K562 (cell line): ENCODE measurements at regions not wholly inside any gene's neighbourhood (a gene's known extent, or its start where the extent isn't known, plus 50 kb on each side); places are given as distances from the start of the nearest gene placed in this dataset.

Experiments
- ATAC-seq: fragments of 200-7000 bp; cut with Tn5 transposase; 3 replicates; pipeline ENCODE4 v1.9.1; 2020; ENCODE audit warnings: moderate library complexity
- BruUV-seq: library from RNA; stranded (reverse); fragments of 400-500 nt; replicated peaks from 2 replicates; lab custom pipeline; 2021; lab: Mats Ljungman, UMichigan
- CTCF ChIA-PET: fragments of 300-600 bp; formaldehyde crosslinking; extraction: SDS; loops from one replicate; lab custom pipeline; 2021; ENCODE audit warnings: low intra/inter-chr PET ratio; lab: Yijun Ruan, JAX
- POLR2A ChIA-PET: fragments of 300-600, 350-650 bp; sonication (Branson Sonifier 250); formaldehyde crosslinking; extraction: SDS; loops from one replicate; lab custom pipeline; 2021; ENCODE audit warnings: antibody characterized with exemption, inconsistent platforms; lab: Yijun Ruan, JAX
- DNase-seq, 4 experiments: peaks; one replicate each; pipeline versions ENCODE4 v3.0.0 to v3.0.0-alpha.2; 2011 to 2018; ENCODE audit warnings: low spot score in 3 of 4, mixed read lengths in 3 of 4; ENCODE audit errors: extremely low read depth in 1 of 4
- FAIRE-seq: peaks from 2 replicates; lab custom pipeline; 2011; peaks lifted over from hg19 to GRCh38; lab: Jason Lieb, UNC
- H2AFZ ChIP-seq: 2 replicates; pipeline ENCODE4 v1.6.0; 2011; ENCODE audit warnings: low read depth, low read length, control low read depth, inconsistent platforms
- H3K27ac ChIP-seq: fragments of 200-600 bp; 3 replicates; pipeline ENCODE4 v1.8.0; 2011; ENCODE audit warnings: low read depth, mild to moderate bottlenecking, control low read depth, inconsistent platforms, low read length, moderate library complexity, mixed read lengths; ENCODE audit errors: extremely low read depth
- H3K27me3 ChIP-seq, 2 experiments: fragments of 300-600 bp in 1 of 2; 2 replicates in 1 of 2; 3 replicates in 1 of 2; pipeline versions ENCODE4 v1.6.0 to v1.8.0; 2011; ENCODE audit warnings: inconsistent platforms in 2 of 2, low read length in 2 of 2, mild to moderate bottlenecking in 1 of 2, mixed read lengths in 1 of 2, moderate library complexity in 1 of 2; ENCODE audit not compliant: control insufficient read depth in 2 of 2, insufficient read depth in 2 of 2
- H3K36me3 ChIP-seq: fragments of 300-600 bp; 3 replicates; pipeline ENCODE4 v1.8.0; 2011; ENCODE audit warnings: mild to moderate bottlenecking, low read length, inconsistent platforms; ENCODE audit not compliant: control insufficient read depth, insufficient read depth
- H3K4me1 ChIP-seq, 2 experiments: fragments of 200-600 bp in 1 of 2; replicated peaks in 1 of 2; 2 replicates in 1 of 2; 3 replicates in 1 of 2; pipeline versions ENCODE4 v1.5.1 to v1.8.0; 2011; ENCODE audit warnings: inconsistent platforms in 2 of 2, low read length in 2 of 2, mild to moderate bottlenecking in 1 of 2, mixed read lengths in 1 of 2, moderate library complexity in 1 of 2; ENCODE audit not compliant: control insufficient read depth in 2 of 2, insufficient read depth in 2 of 2
- H3K4me2 ChIP-seq: 2 replicates; pipeline ENCODE4 v1.6.1; 2011; ENCODE audit warnings: low read length, control low read depth, inconsistent platforms, mixed read lengths; ENCODE audit not compliant: insufficient read depth
- H3K4me3 ChIP-seq: fragments of 200-600 bp; sonication (generic), shearing (Covaris generic); 2 replicates; pipeline ENCODE4 v1.5.1; 2016; ENCODE audit warnings: control low read depth, inconsistent platforms
- H3K79me2 ChIP-seq: fragments of 200-600 bp; 3 replicates; pipeline ENCODE4 v1.8.0; 2011; ENCODE audit warnings: low read length, inconsistent platforms; ENCODE audit not compliant: control insufficient read depth, insufficient read depth
- H3K9ac ChIP-seq, 2 experiments: 2 replicates each; pipeline versions ENCODE4 v1.6.0 to v1.6.1; 2011; ENCODE audit warnings: low read depth in 2 of 2, low read length in 2 of 2, control low read depth in 1 of 2, inconsistent platforms in 1 of 2, mild to moderate bottlenecking in 1 of 2, mixed read lengths in 1 of 2; ENCODE audit not compliant: insufficient read depth in 1 of 2
- H3K9me1 ChIP-seq: one replicate; pipeline ENCODE4 v1.6.0; 2011; ENCODE audit warnings: inconsistent platforms, mild to moderate bottlenecking, low read length, moderate library complexity; ENCODE audit not compliant: control insufficient read depth, insufficient read depth
- H3K9me3 ChIP-seq: replicated peaks from 2 replicates; pipeline ENCODE4 v1.5.1; 2011; ENCODE audit warnings: low read depth, low read length, inconsistent platforms; ENCODE audit not compliant: control insufficient read depth, insufficient read depth
- H4K20me1 ChIP-seq: replicated peaks from 2 replicates; pipeline ENCODE4 v1.6.1; 2011; ENCODE audit warnings: low read length, inconsistent platforms, mixed read lengths; ENCODE audit not compliant: control insufficient read depth, insufficient read depth
- ARID2 ChIP-seq: fragments of 450-650 bp; IDR thresholded peaks from 2 replicates; pipeline ENCODE4 v1.6.1; 2017; ENCODE audit warnings: antibody characterized with exemption, mild to moderate bottlenecking
- ESRRB ChIP-seq: fragments of 250-450 bp; sonication (Bioruptor Pico); IDR thresholded peaks from 2 replicates; pipeline ENCODE4 v1.5.0; 2020; ENCODE audit warnings: mild to moderate bottlenecking, moderate library complexity, borderline replicate concordance
- EZH2 ChIP-seq: IDR thresholded peaks from 2 replicates; pipeline ENCODE4 v1.6.1; 2012; ENCODE audit warnings: low read depth, mild to moderate bottlenecking, inconsistent platforms, low read length, borderline replicate concordance
- GTF2A2 ChIP-seq: IDR thresholded peaks from 2 replicates; pipeline ENCODE4 v1.6.1; 2016; ENCODE audit warnings: mild to moderate bottlenecking, missing genetic modification characterization, missing compliant biosample characterization
- HDAC6 ChIP-seq: IDR thresholded peaks from 2 replicates; pipeline ENCODE4 v1.6.1; 2012; ENCODE audit warnings: low read depth, mild to moderate bottlenecking, control low read depth, inconsistent platforms, low read length, moderate library complexity
- OTX1 ChIP-seq: fragments of 450-650 bp; formaldehyde crosslinking; IDR thresholded peaks from 2 replicates; pipeline ENCODE4 v1.4.0; 2022; ENCODE audit warnings: mild to moderate bottlenecking
- RFX7 ChIP-seq: fragments of 250-450 bp; sonication (Bioruptor Pico); IDR thresholded peaks from 2 replicates; pipeline ENCODE4 v1.5.1; 2021; ENCODE audit warnings: mild to moderate bottlenecking
- SMAD3 ChIP-seq: fragments of 450-650 bp; formaldehyde crosslinking; conservative IDR thresholded peaks from 2 replicates; pipeline ENCODE4 v1.4.0; 2020; ENCODE audit warnings: mild to moderate bottlenecking
- SRSF3 ChIP-seq: fragments of 200-400 bp; formaldehyde crosslinking; IDR thresholded peaks from 2 replicates; pipeline ENCODE4 v1.6.1; 2016; ENCODE audit warnings: mild to moderate bottlenecking, low read length, moderate library complexity; ENCODE audit not compliant: insufficient read depth
- TCFL5 ChIP-seq: fragments of 250-450 bp; sonication (Bioruptor Pico); conservative IDR thresholded peaks from 2 replicates; pipeline ENCODE4 v1.6.1; 2021; ENCODE audit warnings: mild to moderate bottlenecking, moderate library complexity, matching md5 sums
- XRCC4 ChIP-seq: IDR thresholded peaks from one replicate; pipeline ENCODE4 v1.6.1; 2011; ENCODE audit not compliant: insufficient read depth, insufficient read length; ENCODE audit errors: extremely low read depth
- ZNF778 ChIP-seq: fragments of 450-650 bp; formaldehyde crosslinking; IDR thresholded peaks from 2 replicates; pipeline ENCODE4 v1.4.0; 2020; ENCODE audit warnings: mild to moderate bottlenecking, moderate library complexity
- WGBS: fragments of 100-300 bp; shearing (Covaris generic); methylation state at CpG from one replicate; pipeline ENCODE4 v1.1.6; 2016; ENCODE audit warnings: low coverage, mixed read lengths; ENCODE audit not compliant: insufficient coverage; ENCODE audit errors: missing lambda C conversion rate; 5-methylcytosine and 5-hydroxymethylcytosine counted together
- in situ Hi-C: fragments of 300-500 bp; cut with MboI; formaldehyde crosslinking; loops from 4 replicates; pipeline ENCODE4 v1.15.0; 2018; ENCODE audit warnings: inconsistent platforms, mixed read lengths
- intact Hi-C: fragments of 100-400 bp; cut with micrococcal nuclease; formaldehyde crosslinking; loops from 2 replicates; pipeline ENCODE4 v1.14.2; 2022
- TF ChIP-seq, protein P1 (sequence below): fragments of 450-650 bp; IDR thresholded peaks from 2 replicates; pipeline ENCODE4 v1.6.1; 2018; ENCODE audit not compliant: partially characterized antibody
- TF ChIP-seq, protein P2 (sequence below): IDR thresholded peaks from 2 replicates; pipeline ENCODE4 v1.6.1; 2011; ENCODE audit not compliant: insufficient read length; ENCODE audit errors: extremely low read depth
- TF ChIP-seq, protein P3 (sequence below): fragments of 450-650 bp; formaldehyde crosslinking; IDR thresholded peaks from 2 replicates; pipeline ENCODE4 v1.4.0; 2020; ENCODE audit warnings: mild to moderate bottlenecking, moderate library complexity

DNA sequence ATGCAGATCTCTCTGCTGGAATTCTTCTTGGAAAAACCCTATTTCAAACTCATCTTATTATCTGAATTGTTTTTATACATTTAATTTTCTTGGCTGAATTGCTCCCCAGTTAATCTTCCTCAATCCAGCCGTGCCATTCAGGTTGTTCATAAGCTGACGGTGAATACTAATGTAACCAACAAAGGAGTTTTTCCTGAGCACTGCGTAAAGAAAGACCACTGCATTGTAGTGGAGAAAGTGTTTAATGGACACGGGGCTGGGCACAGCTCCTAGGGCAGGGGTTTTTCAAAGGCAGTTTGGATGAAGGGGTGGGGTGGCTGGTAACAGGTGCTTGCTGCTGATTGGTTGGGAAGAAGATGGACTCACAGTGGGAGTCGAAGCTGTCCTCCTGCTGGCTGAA lies 820.3 kb downstream of the ADGRL2 start:
- intact Hi-C loops (no loop called here), in situ Hi-C loops (no loop called here)
- ChIA-PET POLR2A (no interaction called here), CTCF (no interaction called here)
- Histone ChIP-seq H3K27me3 (no peaks in the 10 kb centered on the region), H3K4me2 (no peak overlapping the region), H3K9me3 (no peaks in the 10 kb centered on the region), H3K9me1 (no peaks in the 10 kb centered on the region), H3K27ac (no peak overlapping the region), H3K4me3 (no peak overlapping the region), H3K9ac (no peak overlapping the region), H3K79me2 (no peaks in the 10 kb centered on the region), H4K20me1 (no peaks in the 10 kb centered on the region), H2AFZ (no peak overlapping the region), H3K36me3 (no peaks in the 10 kb centered on the region), H3K4me1 (no peaks in the 10 kb centered on the region)
- no TSS peak for BruUV-seq
- WGBS = 0% methylated on average over 5 of the region's 5 CpGs
- ATAC-seq (no peak), FAIRE-seq (no peak), DNase-seq (no peak)
- TF ChIP-seq, protein P1, sequence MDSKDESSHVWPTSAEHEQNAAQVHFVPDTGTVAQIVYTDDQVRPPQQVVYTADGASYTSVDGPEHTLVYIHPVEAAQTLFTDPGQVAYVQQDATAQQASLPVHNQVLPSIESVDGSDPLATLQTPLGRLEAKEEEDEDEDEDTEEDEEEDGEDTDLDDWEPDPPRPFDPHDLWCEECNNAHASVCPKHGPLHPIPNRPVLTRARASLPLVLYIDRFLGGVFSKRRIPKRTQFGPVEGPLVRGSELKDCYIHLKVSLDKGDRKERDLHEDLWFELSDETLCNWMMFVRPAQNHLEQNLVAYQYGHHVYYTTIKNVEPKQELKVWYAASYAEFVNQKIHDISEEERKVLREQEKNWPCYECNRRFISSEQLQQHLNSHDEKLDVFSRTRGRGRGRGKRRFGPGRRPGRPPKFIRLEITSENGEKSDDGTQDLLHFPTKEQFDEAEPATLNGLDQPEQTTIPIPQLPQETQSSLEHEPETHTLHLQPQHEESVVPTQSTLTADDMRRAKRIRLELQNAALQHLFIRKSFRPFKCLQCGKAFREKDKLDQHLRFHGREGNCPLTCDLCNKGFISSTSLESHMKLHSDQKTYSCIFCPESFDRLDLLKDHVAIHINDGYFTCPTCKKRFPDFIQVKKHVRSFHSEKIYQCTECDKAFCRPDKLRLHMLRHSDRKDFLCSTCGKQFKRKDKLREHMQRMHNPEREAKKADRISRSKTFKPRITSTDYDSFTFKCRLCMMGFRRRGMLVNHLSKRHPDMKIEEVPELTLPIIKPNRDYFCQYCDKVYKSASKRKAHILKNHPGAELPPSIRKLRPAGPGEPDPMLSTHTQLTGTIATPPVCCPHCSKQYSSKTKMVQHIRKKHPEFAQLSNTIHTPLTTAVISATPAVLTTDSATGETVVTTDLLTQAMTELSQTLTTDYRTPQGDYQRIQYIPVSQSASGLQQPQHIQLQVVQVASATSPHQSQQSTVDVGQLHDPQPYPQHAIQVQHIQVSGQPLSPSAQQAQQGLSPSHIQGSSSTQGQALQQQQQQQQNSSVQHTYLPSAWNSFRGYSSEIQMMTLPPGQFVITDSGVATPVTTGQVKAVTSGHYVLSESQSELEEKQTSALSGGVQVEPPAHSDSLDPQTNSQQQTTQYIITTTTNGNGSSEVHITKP = no peak
- TF ChIP-seq, protein P2, sequence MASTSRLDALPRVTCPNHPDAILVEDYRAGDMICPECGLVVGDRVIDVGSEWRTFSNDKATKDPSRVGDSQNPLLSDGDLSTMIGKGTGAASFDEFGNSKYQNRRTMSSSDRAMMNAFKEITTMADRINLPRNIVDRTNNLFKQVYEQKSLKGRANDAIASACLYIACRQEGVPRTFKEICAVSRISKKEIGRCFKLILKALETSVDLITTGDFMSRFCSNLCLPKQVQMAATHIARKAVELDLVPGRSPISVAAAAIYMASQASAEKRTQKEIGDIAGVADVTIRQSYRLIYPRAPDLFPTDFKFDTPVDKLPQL = no peak
- no peak for TF ChIP-seq XRCC4
- TF ChIP-seq ZNF778 (CRISPR knock-in tag) = no peak
- TF ChIP-seq RFX7 (CRISPR knock-in tag) = no peak
- no peak for TF ChIP-seq GTF2A2 (tag)
- no peak for TF ChIP-seq OTX1 (CRISPR knock-in tag)
- TF ChIP-seq SRSF3 = no peak
- no peak for TF ChIP-seq ESRRB (CRISPR knock-in tag)
- TF ChIP-seq, protein P3, sequence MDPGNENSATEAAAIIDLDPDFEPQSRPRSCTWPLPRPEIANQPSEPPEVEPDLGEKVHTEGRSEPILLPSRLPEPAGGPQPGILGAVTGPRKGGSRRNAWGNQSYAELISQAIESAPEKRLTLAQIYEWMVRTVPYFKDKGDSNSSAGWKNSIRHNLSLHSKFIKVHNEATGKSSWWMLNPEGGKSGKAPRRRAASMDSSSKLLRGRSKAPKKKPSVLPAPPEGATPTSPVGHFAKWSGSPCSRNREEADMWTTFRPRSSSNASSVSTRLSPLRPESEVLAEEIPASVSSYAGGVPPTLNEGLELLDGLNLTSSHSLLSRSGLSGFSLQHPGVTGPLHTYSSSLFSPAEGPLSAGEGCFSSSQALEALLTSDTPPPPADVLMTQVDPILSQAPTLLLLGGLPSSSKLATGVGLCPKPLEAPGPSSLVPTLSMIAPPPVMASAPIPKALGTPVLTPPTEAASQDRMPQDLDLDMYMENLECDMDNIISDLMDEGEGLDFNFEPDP (CRISPR knock-in tag) = no peak
- no peak for TF ChIP-seq ARID2
- no peak for TF ChIP-seq HDAC6
- TF ChIP-seq SMAD3 (CRISPR knock-in tag) = no peak
- TF ChIP-seq TCFL5 = no peak
- TF ChIP-seq EZH2 = no peak
